Choroid plexus epithelial cell (primary cell): ENCODE measurements at regions not wholly inside any gene's neighbourhood (a gene's known extent, or its start where the extent isn't known, plus 50 kb on each side); places are given as distances from the start of the nearest gene placed in this dataset.
"Not testable (repeated sequence)": the region's sequence is repeated elsewhere in the genome, so short reads cannot be mapped to it uniquely, and the experiment has no call there.

Experiments used
- DNase-seq: peaks from one replicate; pipeline ENCODE4 v3.0.0-alpha.2; 2010; ENCODE audit warnings: low read depth
- H3K4me3 ChIP-seq: 2 replicates; pipeline ENCODE4 v1.5.1; 2011; ENCODE audit warnings: low read depth, mild to moderate bottlenecking, control low read depth, low read length, moderate library complexity
- TF ChIP-seq, protein P1 (sequence below): conservative IDR thresholded peaks from 2 replicates; pipeline ENCODE4 v1.5.1; 2011; ENCODE audit warnings: low read depth, mild to moderate bottlenecking, control low read depth, inconsistent platforms, low read length, moderate library complexity

DNA sequence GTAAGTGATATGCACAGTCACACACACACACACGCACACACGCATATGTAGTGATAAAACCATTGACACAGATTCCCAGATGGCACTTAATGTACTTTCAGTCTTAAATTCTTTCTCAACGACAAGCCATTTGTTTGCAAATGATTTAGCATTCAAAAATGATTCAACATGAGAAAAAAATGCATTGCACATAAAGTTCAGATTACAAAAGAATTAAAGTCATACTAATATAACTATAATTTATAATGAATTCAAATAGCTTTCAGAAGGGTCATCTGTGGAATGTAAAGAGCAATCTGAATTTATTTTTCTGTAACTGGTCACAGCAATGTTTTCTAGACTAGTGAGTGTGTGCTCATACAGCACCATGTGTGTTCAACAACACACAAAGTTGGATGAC lies 521.6 kb upstream of the ZNF337 start:
- no peak for DNase-seq
- TF ChIP-seq, protein P1, sequence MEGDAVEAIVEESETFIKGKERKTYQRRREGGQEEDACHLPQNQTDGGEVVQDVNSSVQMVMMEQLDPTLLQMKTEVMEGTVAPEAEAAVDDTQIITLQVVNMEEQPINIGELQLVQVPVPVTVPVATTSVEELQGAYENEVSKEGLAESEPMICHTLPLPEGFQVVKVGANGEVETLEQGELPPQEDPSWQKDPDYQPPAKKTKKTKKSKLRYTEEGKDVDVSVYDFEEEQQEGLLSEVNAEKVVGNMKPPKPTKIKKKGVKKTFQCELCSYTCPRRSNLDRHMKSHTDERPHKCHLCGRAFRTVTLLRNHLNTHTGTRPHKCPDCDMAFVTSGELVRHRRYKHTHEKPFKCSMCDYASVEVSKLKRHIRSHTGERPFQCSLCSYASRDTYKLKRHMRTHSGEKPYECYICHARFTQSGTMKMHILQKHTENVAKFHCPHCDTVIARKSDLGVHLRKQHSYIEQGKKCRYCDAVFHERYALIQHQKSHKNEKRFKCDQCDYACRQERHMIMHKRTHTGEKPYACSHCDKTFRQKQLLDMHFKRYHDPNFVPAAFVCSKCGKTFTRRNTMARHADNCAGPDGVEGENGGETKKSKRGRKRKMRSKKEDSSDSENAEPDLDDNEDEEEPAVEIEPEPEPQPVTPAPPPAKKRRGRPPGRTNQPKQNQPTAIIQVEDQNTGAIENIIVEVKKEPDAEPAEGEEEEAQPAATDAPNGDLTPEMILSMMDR, result no peak
- H3K4me3 ChIP-seq, result no peak overlapping the region

DNA sequence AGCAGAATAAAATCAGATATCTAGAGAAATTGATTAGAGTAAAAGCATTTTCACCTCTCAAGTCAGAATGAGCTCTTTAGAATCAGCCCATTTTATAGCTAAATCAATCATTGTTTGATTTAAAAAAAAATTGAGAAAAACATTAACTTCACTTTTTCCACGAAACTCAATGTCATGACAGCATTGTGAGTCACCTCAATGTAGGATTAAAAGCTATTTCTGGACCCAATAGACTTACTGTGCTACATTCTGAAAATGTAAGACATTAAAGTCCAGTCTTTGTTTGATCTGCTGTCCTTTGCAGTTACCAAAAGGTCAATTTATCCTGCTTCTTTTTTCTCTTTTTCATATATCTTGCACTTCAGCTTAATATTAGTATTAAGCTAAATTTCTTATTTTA lies 519.4 kb upstream of the ZNF337 start:
- no peak for DNase-seq
- H3K4me3 ChIP-seq, result no peak overlapping the region
- TF ChIP-seq, protein P1, result no peak

DNA sequence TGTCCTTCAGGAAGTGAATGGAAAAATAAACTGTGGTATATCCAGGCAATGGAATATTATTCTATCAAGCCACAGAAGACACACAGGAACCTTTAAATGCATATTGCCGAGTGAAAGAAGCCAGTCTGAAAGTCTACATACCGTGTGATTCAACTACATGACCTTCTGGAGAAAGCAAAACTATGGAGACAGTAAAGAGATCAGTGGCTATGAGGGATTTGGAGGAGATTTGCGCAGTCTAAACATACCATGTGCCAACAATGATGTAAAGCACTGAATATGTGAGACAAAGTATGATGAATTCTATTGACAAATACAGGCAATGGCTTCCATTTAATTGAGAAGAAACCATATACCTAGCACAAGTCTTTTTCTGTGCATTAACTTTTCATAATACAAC lies 518.3 kb upstream of the ZNF337 start:
- TF ChIP-seq, protein P1, result no peak
- no peak for DNase-seq
- H3K4me3 ChIP-seq, result no peak overlapping the region

DNA sequence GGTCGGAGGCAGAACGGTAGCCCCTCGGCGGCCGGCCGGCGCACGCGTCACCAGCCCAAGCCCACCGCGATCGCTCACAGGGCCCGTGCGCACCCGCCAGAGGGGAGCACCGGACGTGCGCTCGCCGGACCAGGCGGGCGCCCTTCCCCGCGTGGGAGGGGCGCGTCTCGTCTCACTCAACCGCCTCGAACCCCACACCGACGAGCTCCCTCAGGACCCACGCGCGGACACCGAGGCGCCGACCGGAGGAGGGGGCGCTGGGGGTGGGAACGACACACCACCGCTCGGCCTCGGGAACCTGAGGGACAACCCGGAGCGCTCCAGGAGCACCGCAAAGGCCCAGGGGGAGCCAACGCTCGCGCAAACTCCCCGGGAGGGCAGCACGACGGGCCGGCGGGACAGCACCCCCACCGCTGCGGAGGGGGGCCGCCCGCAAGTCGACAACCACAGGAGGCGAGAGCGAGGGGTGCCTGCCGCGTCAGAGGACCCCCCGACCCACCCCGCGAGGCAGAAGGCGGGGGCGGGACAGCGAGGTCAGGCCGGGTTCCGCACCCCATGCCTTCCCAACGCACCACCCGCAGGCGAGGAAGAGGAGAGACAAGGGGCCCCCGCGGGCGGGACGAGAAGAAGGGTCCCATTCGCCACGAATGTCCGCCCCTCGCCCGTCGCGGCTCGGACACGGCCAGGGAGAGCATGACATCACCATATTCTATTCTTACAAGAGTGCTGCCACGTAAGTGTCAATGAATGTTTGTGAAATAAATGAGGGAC lies 512.7 kb upstream of the ZNF337 start:
- no peak overlapping the region for H3K4me3 ChIP-seq
- peak; percentile 39 for DNase-seq

DNA sequence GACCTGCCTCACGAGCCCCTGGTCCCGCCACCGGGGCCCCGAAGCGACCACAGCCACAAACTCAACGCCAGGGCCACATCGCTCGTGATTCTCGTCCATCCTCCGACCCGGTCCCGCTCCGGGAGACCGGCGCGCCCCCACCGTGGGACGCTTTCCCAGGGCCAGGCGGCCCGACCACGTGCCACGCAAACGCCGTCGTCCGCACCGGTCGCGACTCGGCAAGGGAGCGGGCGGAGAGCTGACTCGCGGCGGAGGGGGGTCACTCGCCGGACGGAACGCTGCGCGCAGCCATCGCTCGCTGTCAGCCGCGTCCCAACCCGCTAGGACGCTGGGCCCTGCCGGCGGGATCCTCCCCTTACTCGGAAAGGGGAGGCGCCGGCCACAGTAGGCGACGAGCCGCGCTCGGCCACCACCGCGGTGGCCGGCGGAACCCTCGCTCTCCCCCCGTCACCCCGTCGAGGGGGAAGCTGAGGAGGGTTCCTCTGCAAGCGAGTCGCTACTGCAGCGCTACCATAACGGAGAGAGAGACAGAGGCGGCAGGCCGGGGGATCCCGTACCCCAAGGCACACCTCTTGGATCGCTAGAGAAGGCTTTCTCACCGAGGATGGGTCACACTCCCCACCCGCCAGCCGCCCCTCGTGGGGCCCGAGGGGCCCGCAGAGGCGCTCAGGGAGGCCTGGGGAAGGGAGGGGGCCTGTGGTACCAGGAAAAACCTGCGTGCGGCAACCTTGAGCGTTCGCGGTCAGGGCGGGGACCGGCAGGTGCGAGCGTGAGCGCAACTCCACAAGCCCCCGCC lies 511.8 kb upstream of the ZNF337 start:
- DNase-seq, result peak; percentile 1
- no peak overlapping the region for H3K4me3 ChIP-seq
- TF ChIP-seq, protein P1, result no peak

More for the DNA sequence above, 512.7 kb upstream of the ZNF337 start:
- TF ChIP-seq, protein P1, result no peak

DNA sequence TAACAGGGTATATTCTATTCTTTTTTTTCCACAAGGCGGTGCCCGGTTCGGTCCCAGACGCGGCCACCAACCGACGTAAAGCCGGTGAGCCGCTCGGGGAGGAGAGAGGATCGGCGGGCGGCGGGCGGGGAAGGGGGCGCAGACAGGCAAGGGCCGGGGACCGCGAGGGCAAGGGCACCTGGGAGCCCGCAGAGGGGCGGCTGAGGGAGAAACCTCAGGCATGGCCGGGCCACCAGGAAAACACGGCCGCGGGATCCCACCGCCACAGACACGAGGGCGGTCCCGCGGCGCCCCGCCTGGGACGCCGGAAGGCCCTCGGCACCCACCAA lies 511.3 kb upstream of the ZNF337 start:
- not testable (repeated sequence) for DNase-seq, H3K4me3 ChIP-seq

DNA sequence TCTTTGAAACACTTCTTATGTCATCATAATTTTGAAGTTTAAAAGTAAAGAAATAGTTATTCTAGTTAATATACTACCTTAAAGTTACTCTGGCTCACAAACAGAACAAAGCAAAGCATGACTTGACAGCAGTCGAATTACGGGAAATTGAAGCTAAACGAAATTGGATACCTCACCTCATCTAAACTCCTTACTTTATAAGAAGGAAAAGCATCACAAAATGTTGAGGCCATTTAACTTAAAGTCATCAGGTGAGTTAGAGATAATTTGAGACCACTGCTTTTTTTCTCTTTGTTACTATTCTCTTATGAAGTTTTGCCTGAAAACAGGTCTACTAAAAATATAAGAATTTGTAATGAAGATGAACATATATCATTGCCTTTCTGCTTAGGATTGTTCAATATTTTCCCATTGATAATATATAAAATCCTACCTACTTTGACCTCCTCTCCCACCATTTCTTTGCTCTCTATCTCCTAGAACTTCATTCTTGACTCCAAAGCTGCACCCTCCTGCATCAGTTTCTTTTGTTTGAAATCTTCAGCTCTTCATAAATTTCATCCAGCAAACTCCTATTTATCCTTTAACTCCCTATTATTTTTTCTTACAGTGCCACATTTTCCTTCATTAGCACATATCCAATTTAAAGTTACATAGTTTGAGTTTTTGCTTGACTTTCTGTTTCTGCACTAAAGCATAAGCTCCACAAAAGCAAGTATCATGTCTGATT lies 510.7 kb upstream of the ZNF337 start:
- TF ChIP-seq, protein P1, result no peak
- DNase-seq, result no peak
- no peak overlapping the region for H3K4me3 ChIP-seq
